ENCODE measurements at regions not wholly inside any gene's neighbourhood (a gene's known extent, or its start where the extent isn't known, plus 50 kb on each side); places are given as distances from the start of the nearest gene placed in this dataset.

DNA sequence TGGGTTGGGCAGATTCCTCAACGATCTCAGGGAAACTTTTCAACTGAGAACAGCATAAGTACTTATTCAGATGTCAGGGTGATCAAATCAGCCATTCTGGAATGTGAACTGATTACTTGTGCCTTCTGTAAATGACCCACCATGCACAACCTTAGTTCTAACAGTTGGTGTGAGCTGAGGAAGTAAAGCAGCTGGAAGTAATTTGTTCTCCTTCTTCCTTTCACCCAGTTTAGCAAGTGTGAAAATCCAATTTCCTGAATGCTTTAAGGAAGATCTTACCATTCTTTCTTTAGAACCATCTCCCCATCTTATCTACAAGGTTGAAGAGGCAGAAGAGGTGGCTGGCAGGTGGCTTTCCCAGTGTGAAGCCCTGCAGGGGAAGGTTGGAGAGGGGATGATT, 781.6 kb downstream of the ETS1 start:
- TF ChIP-seq SNAI2 (CRISPR knock-in tag; IDR thresholded peaks at IDR 0.05) (no peak), ZFP30 (CRISPR knock-in tag; IDR thresholded peaks at IDR 0.05) (no peak), ZFP3 (CRISPR knock-in tag; IDR thresholded peaks at IDR 0.05) (no peak), ZNF70 (CRISPR knock-in tag; IDR thresholded peaks at IDR 0.05) (no peak), BACH2 (CRISPR knock-in tag; IDR thresholded peaks at IDR 0.05; ENCODE audit: borderline replicate concordance) (no peak)
- TF ChIP-seq, protein P1, sequence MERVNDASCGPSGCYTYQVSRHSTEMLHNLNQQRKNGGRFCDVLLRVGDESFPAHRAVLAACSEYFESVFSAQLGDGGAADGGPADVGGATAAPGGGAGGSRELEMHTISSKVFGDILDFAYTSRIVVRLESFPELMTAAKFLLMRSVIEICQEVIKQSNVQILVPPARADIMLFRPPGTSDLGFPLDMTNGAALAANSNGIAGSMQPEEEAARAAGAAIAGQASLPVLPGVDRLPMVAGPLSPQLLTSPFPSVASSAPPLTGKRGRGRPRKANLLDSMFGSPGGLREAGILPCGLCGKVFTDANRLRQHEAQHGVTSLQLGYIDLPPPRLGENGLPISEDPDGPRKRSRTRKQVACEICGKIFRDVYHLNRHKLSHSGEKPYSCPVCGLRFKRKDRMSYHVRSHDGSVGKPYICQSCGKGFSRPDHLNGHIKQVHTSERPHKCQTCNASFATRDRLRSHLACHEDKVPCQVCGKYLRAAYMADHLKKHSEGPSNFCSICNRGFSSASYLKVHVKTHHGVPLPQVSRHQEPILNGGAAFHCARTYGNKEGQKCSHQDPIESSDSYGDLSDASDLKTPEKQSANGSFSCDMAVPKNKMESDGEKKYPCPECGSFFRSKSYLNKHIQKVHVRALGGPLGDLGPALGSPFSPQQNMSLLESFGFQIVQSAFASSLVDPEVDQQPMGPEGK (CRISPR knock-in tag; IDR thresholded peaks at IDR 0.05; ENCODE audit: borderline replicate concordance), result no peak
